Lung (tissue), 11 donors: ENCODE measurements at regions not wholly inside any gene's neighbourhood (a gene's known extent, or its start where the extent isn't known, plus 50 kb on each side); places are given as distances from the start of the nearest gene placed in this dataset.

ENCODE experiments used
- ATAC-seq: fragments of 200-7000 bp; cut with Tn5 transposase; one replicate; pipeline ENCODE4 v1.9.1; 2020; ENCODE audit warnings: moderate number of reproducible peaks; ENCODE audit not compliant: insufficient read depth, low FRiP score
- DNase-seq, 3 donors: peaks; one replicate each; pipeline ENCODE4 v3.0.0-alpha.2; 2013 to 2017
- H3K27ac ChIP-seq, 2 donors: one replicate each; pipeline ENCODE4 v1.5.1; 2013; ENCODE audit warnings: mild to moderate bottlenecking in 2 of 2, moderate library complexity in 2 of 2, control low read depth in 1 of 2, inconsistent platforms in 1 of 2, low read depth in 1 of 2, low read length in 1 of 2
- H3K27me3 ChIP-seq, 3 donors: one replicate each; pipeline ENCODE4 v1.5.1; 2013; ENCODE audit warnings: low read length in 2 of 3; ENCODE audit not compliant: control insufficient read depth in 3 of 3, insufficient read depth in 3 of 3
- H3K36me3 ChIP-seq, 4 donors: one replicate each; pipeline ENCODE4 v1.5.1; 2013; ENCODE audit warnings: low read length in 4 of 4, mild to moderate bottlenecking in 1 of 4, moderate library complexity in 1 of 4; ENCODE audit not compliant: control insufficient read depth in 4 of 4, insufficient read depth in 4 of 4
- H3K4me1 ChIP-seq, 5 donors: one replicate each; pipeline ENCODE4 v1.5.1; 2013; ENCODE audit warnings: low read length in 5 of 5, mild to moderate bottlenecking in 2 of 5, moderate library complexity in 1 of 5; ENCODE audit not compliant: control insufficient read depth in 5 of 5, insufficient read depth in 5 of 5
- H3K4me3 ChIP-seq: one replicate; pipeline ENCODE4 v1.5.1; 2013; ENCODE audit warnings: mild to moderate bottlenecking, control low read depth, moderate library complexity
- H3K9ac ChIP-seq, 2 donors: one replicate each; pipeline ENCODE4 v1.5.1; 2013; ENCODE audit warnings: low read length in 2 of 2, control low read depth in 1 of 2; ENCODE audit not compliant: insufficient read depth in 1 of 2
- H3K9me3 ChIP-seq, 4 donors: one replicate each; pipeline ENCODE4 v1.5.1; 2013; ENCODE audit warnings: low read length in 3 of 4, mild to moderate bottlenecking in 1 of 4, moderate library complexity in 1 of 4; ENCODE audit not compliant: control insufficient read depth in 4 of 4, insufficient read depth in 3 of 4
- CTCF ChIP-seq: IDR thresholded peaks from 2 replicates; pipeline ENCODE4 v1.5.1; 2012; ENCODE audit warnings: mild to moderate bottlenecking; ENCODE audit errors: control extremely low read depth, extremely low read depth
- WGBS, 2 donors: extraction: QIAGEN DNeasy Blood & Tissue Kit; methylation state at CpG; one replicate each; pipeline ENCODE4 v1.1.7; 2013; 5-methylcytosine and 5-hydroxymethylcytosine counted together
- donor health status: control.
- donor health status: control.
- donor health status: Bipolar disorder and iron deficiency.
- donor health status: healthy.
- donor health status: DM: yes; HTN: yes; CAD: no.

- Histone ChIP-seq H3K36me3 (no peaks in the 10 kb centered on the region), H3K9ac (no peak overlapping the region), H3K4me3 (no peak overlapping the region), H3K4me1 (peaks cover 0 to 6% (median 0%) of the 10 kb centered on the region in 5 donors), H3K27ac (no peak overlapping the region), H3K9me3 (peaks cover 0 to 2% (median 0%) of the 10 kb centered on the region in 4 donors), H3K27me3 (no peaks in the 10 kb centered on the region)
- no peak for TF ChIP-seq CTCF
- ATAC-seq (no peak), DNase-seq (no peak)
- 64 to 76% methylated on average over 1 of the region's 1 CpG for WGBS, 2 donors
Observed at GRCh38 chr6:113073611-113074191, 726.6 kb downstream of the RFPL4B start.

GRCh38 chr6:113076116-113076515 is 729.0 kb downstream of the RFPL4B start:
- no peaks in the 10 kb centered on the region for H3K36me3 ChIP-seq
- no peaks in the 10 kb centered on the region for H3K27me3 ChIP-seq
- TF ChIP-seq CTCF, result no peak
- no peak overlapping the region for H3K9ac ChIP-seq
- no peak overlapping the region for H3K4me3 ChIP-seq
- WGBS, 2 donors, result 80 to 82% methylated on average over 3 of the region's 3 CpGs
- H3K9me3 ChIP-seq, result peaks cover 0 to 2% (median 0%) of the 10 kb centered on the region in 4 donors
- no peak for DNase-seq
- peaks cover 0 to 6% (median 0%) of the 10 kb centered on the region in 5 donors for H3K4me1 ChIP-seq
- no peak overlapping the region for H3K27ac ChIP-seq
- no peak for ATAC-seq

GRCh38 chr6:113076816-113077215 is 729.7 kb downstream of the RFPL4B start:
- ATAC-seq (no peak), DNase-seq (peak in 2 of 3 donors; percentile 49 to 53)
- Histone ChIP-seq H3K27me3 (no peaks in the 10 kb centered on the region), H3K36me3 (no peaks in the 10 kb centered on the region), H3K4me1 (peaks cover 0 to 6% (median 0%) of the 10 kb centered on the region in 5 donors), H3K9me3 (peaks cover 0 to 2% (median 0%) of the 10 kb centered on the region in 4 donors), H3K9ac (no peak overlapping the region), H3K4me3 (no peak overlapping the region), H3K27ac (no peak overlapping the region)
- WGBS, 2 donors, result 66 to 71% methylated on average over 1 of the region's 1 CpG
- no peak for TF ChIP-seq CTCF

GRCh38 chr6:113077794-113078193 is 730.7 kb downstream of the RFPL4B start:
- H3K27me3 ChIP-seq, result no peaks in the 10 kb centered on the region
- peaks cover 0 to 6% (median 0%) of the 10 kb centered on the region in 5 donors for H3K4me1 ChIP-seq
- no peak for DNase-seq
- H3K9ac ChIP-seq, result no peak overlapping the region
- no peak overlapping the region for H3K27ac ChIP-seq
- no peaks in the 10 kb centered on the region for H3K36me3 ChIP-seq
- H3K4me3 ChIP-seq, result no peak overlapping the region
- TF ChIP-seq CTCF, result no peak
- peaks cover 0 to 2% (median 0%) of the 10 kb centered on the region in 4 donors for H3K9me3 ChIP-seq
- 87 to 98% methylated on average over 2 of the region's 2 CpGs for WGBS, 2 donors
- no peak for ATAC-seq
